K562 (cell line): ENCODE measurements at regions not wholly inside any gene's neighbourhood (a gene's known extent, or its start where the extent isn't known, plus 50 kb on each side); places are given as distances from the start of the nearest gene placed in this dataset.
A peak's percentile ranks its signal among the peaks of the same experiment; 100 is the strongest.

ENCODE experiments used
- BCOR ChIP-seq: fragments of 450-650 bp; IDR thresholded peaks from 2 replicates; pipeline ENCODE4 v1.6.1; 2016
- CBFA2T3 ChIP-seq: fragments of 450-650 bp; IDR thresholded peaks from 2 replicates; pipeline ENCODE4 v1.6.1; 2017
- CCNT2 ChIP-seq: IDR thresholded peaks from 2 replicates; pipeline ENCODE4 v1.6.1; 2011; ENCODE audit warnings: borderline replicate concordance, low read depth, mild to moderate bottlenecking, moderate library complexity, mixed read lengths, low read length; ENCODE audit not compliant: insufficient read length; ENCODE audit errors: extremely low read depth
- HCFC1 ChIP-seq: IDR thresholded peaks from 2 replicates; pipeline ENCODE4 v1.6.1; 2012; ENCODE audit warnings: low read depth, low read length, improper control_type of control experiment
- JUN ChIP-seq, 2 experiments: sonication (generic) in 1 of 2; formaldehyde crosslinking in 1 of 2; IDR thresholded peaks; 2 replicates each; pipeline versions ENCODE4 v1.6.1 to v1.8.0; 2012 to 2022; ENCODE audit warnings: borderline replicate concordance in 2 of 2, mild to moderate bottlenecking in 2 of 2, improper control_type of control experiment in 1 of 2, low read depth in 1 of 2, low read length in 1 of 2, missing genetic modification reagents in 1 of 2
- KAT7 ChIP-seq: sonication (generic); formaldehyde crosslinking; IDR thresholded peaks from 2 replicates; pipeline ENCODE4 v1.8.0; 2022; ENCODE audit warnings: missing genetic modification reagents, mild to moderate bottlenecking, borderline replicate concordance
- KDM1A ChIP-seq, 2 experiments: fragments of 450-650 bp; IDR thresholded peaks; 2 replicates each; pipeline ENCODE4 v1.6.1; 2016; ENCODE audit warnings: mild to moderate bottlenecking in 2 of 2
- MEF2A ChIP-seq: IDR thresholded peaks from 2 replicates; pipeline ENCODE4 v1.6.1; 2011; ENCODE audit warnings: low read depth, mild to moderate bottlenecking, low read length, moderate library complexity; ENCODE audit not compliant: control insufficient read depth
- NFE2L1 ChIP-seq: fragments of 450-650 bp; IDR thresholded peaks from 2 replicates; pipeline ENCODE4 v1.6.1; 2016; ENCODE audit warnings: missing genetic modification characterization, low read depth, mild to moderate bottlenecking, missing compliant biosample characterization, moderate library complexity, borderline replicate concordance
- PHB ChIP-seq: fragments of 250-450 bp; sonication (Bioruptor Pico); IDR thresholded peaks from 2 replicates; pipeline ENCODE4 v1.5.0; 2021
- RAD21 ChIP-seq, 2 experiments: fragments of 250-450 bp in 1 of 2; fragments of 450-650 bp in 1 of 2; sonication (Bioruptor Pico) in 1 of 2; formaldehyde crosslinking in 1 of 2; IDR thresholded peaks in 1 of 2; conservative IDR thresholded peaks in 1 of 2; 2 replicates each; pipeline versions ENCODE4 v1.4.0 to v1.8.0; 2020 to 2022; ENCODE audit warnings: mild to moderate bottlenecking in 2 of 2, moderate library complexity in 1 of 2
- RBM39 ChIP-seq: fragments of 200-400 bp; formaldehyde crosslinking; optimal IDR thresholded peaks from 2 replicates; pipeline ENCODE3; 2018; ENCODE audit warnings: low read depth, low read length
- SRSF7 ChIP-seq: fragments of 200-400 bp; formaldehyde crosslinking; optimal IDR thresholded peaks from 2 replicates; pipeline ENCODE3; 2017; ENCODE audit warnings: mild to moderate bottlenecking, low read depth, low read length
- STAT5A ChIP-seq: IDR thresholded peaks from 2 replicates; pipeline ENCODE4 v1.6.1; 2012; ENCODE audit warnings: low read length, inconsistent platforms, borderline replicate concordance
- ZNF232 ChIP-seq: sonication (generic); formaldehyde crosslinking; IDR thresholded peaks from 2 replicates; pipeline ENCODE4 v1.8.0; 2022; ENCODE audit warnings: mild to moderate bottlenecking, missing genetic modification reagents
- ZNF408 ChIP-seq: fragments of 250-450 bp; sonication (Bioruptor Pico); IDR thresholded peaks from 2 replicates; pipeline ENCODE4 v1.4.0; 2020; ENCODE audit warnings: low read depth, mild to moderate bottlenecking, moderate library complexity
- TF ChIP-seq, protein P1 (sequence below), 2 experiments: fragments of 450-650 bp; IDR thresholded peaks; 2 replicates each; pipeline ENCODE4 v1.6.1; 2016; ENCODE audit warnings: mild to moderate bottlenecking in 2 of 2, borderline replicate concordance in 1 of 2, low read depth in 1 of 2, moderate library complexity in 1 of 2
- TF ChIP-seq, protein P2 (sequence below): fragments of 450-650 bp; formaldehyde crosslinking; IDR thresholded peaks from 2 replicates; pipeline ENCODE4 v1.4.0; 2022; ENCODE audit warnings: missing genetic modification characterization
- TF ChIP-seq, protein P3 (sequence below): sonication (generic); formaldehyde crosslinking; IDR thresholded peaks from 2 replicates; pipeline ENCODE4 v1.8.1; 2023; ENCODE audit warnings: mild to moderate bottlenecking, missing genetic modification reagents

DNA sequence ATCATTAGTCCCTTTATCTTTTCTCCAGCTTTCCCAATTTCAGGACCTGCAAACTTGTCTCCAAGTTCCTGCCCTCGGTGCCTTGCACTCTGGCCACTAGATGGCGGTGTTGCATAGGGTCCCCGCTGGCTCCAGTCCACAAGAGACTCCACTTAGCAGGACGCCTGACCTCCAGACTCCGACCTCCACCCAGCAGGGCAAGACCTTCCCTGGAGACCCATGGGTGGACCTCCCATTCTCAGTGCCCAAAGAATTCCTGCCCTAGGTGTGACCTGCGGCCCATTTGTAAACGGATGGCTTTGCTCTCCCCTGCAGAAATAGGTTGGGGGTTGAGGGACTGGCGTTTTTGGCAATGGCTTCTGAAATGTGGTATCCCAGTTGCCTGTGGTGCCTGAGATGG lies 82.6 kb downstream of the LSM3 start (continued):
- TF ChIP-seq, protein P1, sequence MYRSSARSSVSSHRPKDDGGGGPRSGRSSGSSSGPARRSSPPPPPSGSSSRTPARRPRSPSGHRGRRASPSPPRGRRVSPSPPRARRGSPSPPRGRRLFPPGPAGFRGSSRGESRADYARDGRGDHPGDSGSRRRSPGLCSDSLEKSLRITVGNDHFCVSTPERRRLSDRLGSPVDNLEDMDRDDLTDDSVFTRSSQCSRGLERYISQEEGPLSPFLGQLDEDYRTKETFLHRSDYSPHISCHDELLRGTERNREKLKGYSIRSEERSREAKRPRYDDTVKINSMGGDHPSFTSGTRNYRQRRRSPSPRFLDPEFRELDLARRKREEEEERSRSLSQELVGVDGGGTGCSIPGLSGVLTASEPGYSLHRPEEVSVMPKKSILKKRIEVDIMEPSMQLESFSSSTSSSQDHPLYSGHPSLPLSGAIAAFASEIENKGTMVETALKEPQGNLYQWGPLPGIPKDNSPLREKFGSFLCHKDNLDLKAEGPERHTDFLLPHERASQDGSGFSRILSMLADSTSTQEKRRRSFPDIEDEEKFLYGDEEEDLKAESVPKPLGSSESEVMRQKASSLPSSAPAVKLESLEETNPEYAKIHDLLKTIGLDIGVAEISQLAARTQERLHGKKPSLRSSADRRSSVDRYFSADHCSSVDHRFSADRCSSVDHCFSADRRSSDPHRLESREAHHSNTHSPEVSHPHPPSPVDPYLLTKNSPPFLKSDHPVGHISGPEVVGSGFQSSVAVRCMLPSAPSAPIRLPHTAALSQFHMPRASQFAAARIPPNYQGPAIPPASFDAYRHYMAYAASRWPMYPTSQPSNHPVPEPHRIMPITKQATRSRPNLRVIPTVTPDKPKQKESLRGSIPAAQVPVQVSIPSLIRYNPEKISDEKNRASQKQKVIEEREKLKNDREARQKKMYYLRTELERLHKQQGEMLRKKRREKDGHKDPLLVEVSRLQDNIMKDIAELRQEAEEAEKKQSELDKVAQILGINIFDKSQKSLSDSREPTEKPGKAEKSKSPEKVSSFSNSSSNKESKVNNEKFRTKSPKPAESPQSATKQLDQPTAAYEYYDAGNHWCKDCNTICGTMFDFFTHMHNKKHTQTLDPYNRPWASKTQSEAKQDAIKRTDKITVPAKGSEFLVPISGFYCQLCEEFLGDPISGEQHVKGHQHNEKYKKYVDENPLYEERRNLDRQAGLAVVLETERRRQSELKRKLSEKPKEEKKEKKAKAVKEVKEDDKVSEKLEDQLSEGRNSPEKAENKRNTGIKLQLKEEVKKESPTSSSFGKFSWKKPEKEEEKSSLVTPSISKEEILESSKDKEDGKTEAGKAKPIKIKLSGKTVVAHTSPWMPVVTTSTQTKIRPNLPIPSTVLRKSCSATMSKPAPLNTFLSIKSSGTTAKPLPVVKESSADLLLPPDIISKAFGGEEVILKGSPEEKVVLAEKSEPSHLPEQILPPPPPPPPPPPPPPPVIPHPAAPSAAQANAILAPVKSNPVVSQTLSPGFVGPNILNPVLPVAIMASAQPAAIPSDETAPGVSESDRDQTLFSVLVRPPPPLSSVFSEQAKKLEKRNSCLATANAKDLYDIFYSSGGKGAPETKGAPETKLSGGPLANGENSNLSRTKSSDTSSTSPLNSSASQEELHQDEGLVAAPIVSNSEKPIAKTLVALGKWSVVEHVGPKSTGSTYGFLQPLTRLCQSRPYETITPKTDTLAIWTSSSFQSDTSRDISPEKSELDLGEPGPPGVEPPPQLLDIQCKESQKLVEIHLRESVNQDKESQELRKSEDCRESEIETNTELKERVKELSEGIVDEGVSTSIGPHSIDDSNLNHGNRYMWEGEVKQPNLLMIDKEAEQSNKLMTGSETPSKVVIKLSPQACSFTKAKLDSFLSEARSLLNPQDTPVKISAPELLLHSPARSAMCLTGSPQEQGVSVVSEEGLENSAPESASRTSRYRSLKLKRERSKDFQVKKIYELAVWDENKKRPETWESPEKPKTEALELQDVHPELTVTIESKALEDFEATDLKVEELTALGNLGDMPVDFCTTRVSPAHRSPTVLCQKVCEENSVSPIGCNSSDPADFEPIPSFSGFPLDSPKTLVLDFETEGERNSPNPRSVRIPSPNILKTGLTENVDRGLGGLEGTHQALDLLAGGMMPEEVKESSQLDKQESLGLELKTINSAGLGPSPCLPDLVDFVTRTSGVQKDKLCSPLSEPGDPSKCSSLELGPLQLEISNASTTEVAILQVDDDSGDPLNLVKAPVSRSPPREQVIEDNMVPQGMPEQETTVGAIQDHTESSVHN (IDR thresholded peaks at IDR 0.05; ENCODE audit: borderline replicate concordance in 1 of 2, low read depth in 1 of 2) = no peak
- TF ChIP-seq JUN (IDR thresholded peaks at IDR 0.05; ENCODE audit: borderline replicate concordance, low read depth, low read length) (peak; percentile 48; the same call in 1 of the 2 replicates), JUN (CRISPR knock-in tag; IDR thresholded peaks at IDR 0.05; ENCODE audit: borderline replicate concordance) (no peak), SRSF7 (no peak), MEF2A (no peak), KDM1A (IDR thresholded peaks at IDR 0.05) (no peak), KAT7 (CRISPR knock-in tag) (no peak), PHB (CRISPR knock-in tag) (no peak), BCOR (0 out of 2 replicates have a peak, but pooled peaks have one; percentile 25), HCFC1 (no peak), ZNF232 (CRISPR knock-in tag) (no peak), RBM39 (peak; percentile 49), CCNT2 (no peak), STAT5A (no peak), RAD21 (CRISPR knock-in tag; conservative IDR thresholded peaks at IDR 0.05 in 1 of 2, IDR thresholded peaks at IDR 0.05 in 1 of 2) (peak; percentile 99), ZNF408 (CRISPR knock-in tag) (no peak), CBFA2T3 (no peak), NFE2L1 (tag) (no peak)
- TF ChIP-seq, protein P2, sequence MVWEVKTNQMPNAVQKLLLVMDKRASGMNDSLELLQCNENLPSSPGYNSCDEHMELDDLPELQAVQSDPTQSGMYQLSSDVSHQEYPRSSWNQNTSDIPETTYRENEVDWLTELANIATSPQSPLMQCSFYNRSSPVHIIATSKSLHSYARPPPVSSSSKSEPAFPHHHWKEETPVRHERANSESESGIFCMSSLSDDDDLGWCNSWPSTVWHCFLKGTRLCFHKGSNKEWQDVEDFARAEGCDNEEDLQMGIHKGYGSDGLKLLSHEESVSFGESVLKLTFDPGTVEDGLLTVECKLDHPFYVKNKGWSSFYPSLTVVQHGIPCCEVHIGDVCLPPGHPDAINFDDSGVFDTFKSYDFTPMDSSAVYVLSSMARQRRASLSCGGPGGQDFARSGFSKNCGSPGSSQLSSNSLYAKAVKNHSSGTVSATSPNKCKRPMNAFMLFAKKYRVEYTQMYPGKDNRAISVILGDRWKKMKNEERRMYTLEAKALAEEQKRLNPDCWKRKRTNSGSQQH (CRISPR knock-in tag) = no peak
- TF ChIP-seq, protein P3, sequence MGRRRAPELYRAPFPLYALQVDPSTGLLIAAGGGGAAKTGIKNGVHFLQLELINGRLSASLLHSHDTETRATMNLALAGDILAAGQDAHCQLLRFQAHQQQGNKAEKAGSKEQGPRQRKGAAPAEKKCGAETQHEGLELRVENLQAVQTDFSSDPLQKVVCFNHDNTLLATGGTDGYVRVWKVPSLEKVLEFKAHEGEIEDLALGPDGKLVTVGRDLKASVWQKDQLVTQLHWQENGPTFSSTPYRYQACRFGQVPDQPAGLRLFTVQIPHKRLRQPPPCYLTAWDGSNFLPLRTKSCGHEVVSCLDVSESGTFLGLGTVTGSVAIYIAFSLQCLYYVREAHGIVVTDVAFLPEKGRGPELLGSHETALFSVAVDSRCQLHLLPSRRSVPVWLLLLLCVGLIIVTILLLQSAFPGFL (CRISPR knock-in tag) = no peak
